Stimulated activated CD4-positive, alpha-beta T cell treated with anti-CD3 and anti-CD28 coated beads, Interleukin-2, amount 100 ng/mL, for 48 hours (primary cell): ENCODE measurements at regions not wholly inside any gene's neighbourhood (a gene's known extent, or its start where the extent isn't known, plus 50 kb on each side); places are given as distances from the start of the nearest gene placed in this dataset.

Experiments
- DNase-seq, 2 donors: peaks; one replicate each; pipeline ENCODE4 v3.0.0-alpha.2; 2020

DNA sequence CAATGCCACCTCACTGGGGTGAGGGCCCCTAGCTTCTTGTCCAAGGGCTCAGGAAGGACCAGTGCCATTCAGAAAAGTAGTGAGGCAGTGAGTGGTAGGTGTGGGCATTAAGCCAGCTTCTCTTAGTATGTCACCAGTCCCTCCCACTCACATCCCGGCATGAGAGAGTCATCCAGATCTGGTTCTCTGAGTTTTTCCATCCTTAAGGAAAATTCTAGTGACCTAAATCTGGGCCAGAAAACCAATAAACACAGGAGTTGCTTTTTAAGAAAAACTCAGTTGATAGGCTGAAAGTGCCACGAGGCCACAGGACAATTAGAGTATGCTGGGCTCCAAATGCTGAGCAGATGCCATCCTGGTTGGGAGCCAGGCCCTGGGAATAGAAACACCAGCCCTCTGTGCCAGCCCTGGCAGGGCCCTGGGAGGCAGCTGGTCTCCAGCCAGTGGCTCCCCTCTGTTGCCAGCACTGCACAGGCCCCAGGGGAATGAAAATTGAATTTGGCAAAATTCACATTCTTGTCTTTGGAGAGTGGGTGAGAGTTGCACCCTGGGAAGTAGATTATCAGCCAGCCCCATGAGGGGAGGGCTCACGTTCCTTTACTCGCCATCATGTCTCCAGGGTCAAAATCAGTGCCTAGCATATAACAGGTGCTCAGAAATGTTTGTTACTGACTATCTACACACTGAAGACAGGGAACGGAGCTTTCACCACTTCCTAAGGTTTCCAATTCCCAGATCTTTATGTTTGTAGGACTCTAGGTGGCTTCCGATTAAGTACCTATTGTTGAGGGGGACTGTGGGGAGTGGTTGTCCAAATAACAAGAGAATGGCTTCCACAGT, 52.8 kb downstream of the FAM43A start:
- DNase-seq: no peak

DNA sequence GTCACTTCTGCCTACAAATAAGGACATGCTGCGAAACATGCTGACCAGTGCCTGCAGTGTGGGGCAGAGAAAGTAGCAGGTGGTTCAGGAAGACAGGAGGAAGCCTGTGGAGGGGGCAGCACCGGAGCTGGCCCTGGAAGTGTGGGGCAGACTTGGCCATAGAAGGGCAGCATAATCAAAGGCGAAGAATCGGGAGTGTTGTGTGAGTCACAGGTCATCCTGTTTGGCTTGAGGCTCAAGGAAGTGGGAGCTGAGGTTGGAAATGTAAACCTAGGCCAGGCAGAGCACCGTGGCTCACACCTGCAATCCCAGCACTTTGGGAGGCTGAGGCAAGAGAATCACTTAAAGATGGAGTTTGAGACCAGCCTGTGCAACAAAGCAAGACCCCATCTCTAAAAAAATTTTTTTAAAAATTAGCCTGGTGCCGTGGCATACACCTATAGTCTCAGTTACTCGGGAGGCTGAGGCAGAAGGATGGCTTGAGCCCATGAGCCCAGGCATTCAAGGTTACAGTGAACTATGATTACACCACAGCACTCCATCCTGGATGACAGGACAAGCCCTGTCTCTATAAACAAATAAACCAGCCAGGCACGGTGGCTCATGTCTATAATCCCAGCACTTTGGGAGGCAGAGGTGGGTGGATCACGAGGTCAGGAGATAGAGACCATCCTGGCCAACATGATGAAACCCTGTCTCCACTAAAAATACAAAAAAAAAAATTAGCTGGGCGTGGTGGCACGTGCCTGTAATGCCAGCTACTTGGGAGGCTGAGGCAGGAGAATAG, 54.0 kb downstream of the FAM43A start:
- no peak for DNase-seq

DNA sequence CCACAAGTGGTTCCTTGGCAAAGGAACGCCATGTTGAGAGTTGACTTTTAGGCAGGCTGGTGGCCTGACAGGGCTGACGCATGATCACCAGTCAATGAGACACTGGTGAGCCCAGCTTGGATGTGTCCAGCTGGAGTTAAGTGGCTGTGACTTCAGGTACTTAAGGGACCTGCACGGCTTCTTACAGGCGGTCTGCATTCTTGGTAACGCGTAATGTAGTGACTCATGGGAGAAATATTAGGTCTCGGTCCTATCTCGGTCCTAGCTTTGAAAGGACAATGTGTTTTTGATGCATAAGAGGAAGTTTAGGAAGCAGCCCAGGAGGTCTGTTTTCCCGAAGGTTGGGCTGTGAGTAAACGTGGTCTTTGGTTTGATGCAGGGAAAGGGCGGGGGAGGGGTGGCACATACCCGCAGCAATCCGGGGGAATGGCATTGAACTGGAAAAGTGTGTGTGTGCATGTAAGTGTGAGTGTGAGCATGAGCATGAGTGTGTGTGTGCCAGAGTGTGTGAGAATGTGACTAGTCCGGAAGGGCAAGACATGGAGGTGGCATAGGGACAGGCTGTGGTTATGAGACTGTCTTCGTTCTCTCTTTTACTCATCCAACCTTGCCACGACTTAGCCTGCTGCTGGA, 55.3 kb downstream of the FAM43A start:
- DNase-seq: no peak

DNA sequence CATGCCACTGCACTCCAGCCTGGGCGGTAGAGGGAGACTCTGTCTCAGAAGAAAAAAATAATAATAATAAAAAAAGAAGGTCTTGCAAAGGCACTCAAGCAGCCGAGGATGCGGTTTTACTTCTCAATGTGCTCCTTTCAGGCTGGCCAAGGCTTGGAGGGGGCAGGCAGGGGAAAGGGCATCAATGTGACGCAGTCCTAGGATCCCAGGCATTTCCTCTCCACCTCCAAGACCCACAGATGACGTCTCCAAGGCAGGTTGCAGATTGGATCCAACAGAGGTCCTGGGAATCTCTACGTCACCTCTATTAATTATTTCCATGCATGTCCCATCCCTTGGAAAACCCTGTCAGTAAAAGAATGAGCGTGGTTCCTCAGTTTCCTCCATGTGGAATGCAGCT, 56.2 kb downstream of the FAM43A start:
- DNase-seq: no peak

DNA sequence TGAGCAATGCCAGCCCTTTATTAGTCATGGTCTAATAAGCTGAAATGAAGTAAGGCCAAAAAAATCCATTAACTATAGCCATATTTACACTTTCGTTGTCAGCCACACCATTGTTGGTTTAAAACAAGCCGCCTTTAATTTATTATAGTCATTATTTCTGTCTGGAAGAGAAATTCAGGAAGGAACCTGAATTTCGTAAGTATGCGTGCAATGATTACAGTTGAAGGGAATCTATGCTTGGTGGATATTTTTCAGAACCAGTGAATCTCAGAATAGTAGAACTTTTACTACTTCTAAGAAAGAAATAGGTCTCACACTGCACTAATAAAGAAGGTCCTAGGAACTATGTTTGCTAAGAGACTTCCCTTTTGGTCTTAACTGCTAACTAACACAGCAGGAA, 59.1 kb downstream of the FAM43A start:
- DNase-seq: no peak

DNA sequence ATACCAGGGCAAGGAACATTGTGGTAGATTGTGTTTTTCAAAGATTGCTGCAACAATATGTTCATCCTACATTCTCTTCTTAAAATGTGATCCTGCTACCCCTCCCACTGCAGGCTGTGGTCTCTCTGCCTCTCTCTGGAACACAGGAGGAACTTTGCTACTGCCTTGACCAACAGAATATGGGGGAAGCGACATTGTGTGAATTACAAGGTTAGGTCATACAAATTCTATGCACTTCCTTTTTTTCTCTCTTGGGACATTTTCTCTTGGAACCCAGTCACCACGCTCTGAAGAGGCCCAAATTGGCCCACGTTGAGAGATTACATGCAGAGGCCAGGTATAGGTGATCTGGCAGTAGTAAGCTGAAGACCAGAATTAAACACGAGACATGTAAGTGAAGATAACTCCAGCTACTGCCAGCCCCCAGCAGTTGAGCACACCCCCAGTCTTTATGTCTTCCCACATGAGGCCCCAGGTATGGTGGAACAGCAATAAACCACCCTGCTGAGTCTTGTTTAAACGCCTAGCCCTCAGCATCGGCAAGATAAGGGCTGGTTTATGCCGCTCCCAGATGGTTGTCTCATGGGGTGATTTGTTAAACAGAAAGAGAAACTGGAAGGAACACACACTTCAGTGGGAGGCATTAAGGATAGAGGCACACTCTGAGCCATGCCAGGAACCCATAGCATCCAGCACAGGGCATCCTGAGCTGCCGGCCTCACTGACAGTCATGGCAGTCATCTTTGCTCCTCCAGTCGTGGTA, 59.9 kb downstream of the FAM43A start:
- no peak for DNase-seq

DNA sequence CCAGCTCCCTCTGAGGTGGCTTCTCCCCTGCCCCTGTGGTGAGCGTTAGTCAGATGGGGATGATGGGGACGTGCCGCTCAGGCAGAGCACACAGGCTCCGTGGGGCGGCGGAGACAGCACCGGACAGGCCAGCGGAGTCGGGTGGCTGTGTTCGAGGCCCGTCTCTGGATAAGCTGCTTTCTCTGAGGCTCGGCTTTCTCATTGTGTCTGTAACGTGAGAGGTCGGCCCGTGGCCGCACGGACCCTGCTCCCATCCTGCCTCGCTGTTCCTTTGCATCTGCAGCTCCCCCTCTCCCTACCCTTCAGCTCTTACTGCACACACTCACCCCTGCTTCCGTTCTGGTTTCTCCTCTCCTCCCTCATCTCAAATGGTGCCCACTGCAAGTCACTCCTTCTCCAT, 62.5 kb downstream of the FAM43A start:
- DNase-seq: no peak

DNA sequence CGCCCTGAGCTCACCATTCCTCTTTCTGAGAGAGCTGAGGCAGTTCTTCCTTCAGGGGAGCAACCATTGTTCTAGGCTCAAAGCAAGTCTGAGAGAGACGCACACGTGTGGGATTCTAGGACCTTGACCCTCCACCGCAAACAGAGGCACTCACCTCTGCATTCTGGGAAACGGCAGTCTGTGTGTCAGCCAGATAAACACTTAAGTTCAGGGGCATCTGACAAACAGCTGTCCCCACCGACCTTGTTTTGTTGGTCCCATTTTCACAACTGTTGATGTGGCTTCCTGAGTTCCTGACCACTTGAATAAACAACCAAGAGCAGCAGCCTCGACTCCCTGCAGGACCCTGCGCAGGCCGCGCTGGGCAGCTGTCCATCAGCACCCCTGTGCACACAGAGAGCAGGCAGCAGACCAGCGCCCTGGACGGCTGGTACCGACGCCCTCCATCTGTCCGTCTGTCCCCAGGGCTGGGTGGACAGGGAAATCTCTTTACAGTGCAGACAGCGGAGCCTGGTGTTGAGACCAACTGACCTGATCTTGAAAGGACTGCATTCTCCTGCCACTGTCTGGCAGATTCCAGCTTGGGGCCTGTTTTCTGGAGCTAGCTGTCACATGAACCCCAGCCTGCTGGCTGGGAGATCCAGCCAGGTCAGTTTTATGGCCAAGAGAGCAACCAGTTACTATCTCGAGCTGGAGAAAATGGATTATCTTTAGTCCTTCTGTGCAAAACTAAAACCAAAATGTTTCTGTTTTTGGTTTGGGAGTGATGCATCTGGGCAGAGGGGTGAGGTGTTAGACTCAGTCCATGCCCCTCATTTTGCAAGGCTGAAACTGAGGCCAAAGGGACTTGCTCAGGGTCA, 64.2 kb downstream of the FAM43A start:
- no peak for DNase-seq

DNA sequence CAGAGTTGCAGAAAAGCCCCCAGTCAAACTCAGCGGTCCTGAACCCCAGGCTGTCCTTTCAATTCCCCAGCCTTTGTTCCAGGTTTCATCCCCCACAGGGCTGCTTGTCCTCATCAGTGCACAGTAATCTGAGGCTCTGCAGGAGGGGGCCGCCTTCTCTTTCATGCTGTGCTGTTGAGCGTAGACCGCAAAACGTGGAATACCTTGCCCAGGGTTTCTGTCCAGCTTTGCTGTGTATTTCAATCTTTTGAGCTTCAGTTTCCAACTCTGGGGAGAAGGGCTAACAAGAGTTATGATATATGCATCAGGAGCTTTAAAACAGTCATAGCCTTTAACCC, 64.8 kb downstream of the FAM43A start:
- no peak for DNase-seq

DNA sequence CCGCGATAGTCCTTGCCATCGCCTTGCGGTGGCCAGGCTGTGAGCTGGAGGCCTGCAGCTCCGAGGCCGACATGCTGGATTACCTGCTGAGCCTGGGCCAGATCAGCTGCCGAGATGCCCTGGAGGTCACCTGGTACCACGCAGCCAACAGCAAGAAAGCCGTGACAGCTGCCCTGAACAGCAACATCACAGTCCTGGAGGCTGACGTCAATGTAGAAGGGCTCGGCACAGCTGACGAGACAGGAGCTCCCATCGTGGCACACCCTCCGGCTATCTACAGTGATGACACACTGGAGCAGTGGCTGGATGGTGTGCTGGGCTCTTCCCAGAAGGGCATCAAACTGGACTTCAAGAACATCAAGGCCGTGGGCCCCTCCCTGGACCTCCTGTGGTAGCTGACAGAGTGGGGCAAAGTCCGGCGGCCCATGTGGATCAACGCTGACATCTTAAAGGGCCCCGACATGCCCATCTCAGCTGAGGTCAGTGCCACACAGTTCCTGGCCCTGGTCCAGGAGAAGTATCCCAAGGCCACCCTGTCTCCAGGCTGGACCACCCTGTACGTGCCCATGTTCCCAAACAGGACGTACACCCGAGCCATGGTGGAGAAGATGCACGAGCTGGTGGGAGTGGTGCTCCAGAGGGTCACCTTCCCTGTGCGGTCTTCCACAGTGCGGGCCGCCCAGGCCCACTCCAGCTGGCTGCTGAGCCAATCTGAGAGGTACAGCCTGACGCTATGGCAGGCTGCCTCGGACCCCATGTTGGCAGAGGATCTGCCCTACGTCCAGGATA, 70.2 kb downstream of the FAM43A start:
- DNase-seq: no peak

DNA sequence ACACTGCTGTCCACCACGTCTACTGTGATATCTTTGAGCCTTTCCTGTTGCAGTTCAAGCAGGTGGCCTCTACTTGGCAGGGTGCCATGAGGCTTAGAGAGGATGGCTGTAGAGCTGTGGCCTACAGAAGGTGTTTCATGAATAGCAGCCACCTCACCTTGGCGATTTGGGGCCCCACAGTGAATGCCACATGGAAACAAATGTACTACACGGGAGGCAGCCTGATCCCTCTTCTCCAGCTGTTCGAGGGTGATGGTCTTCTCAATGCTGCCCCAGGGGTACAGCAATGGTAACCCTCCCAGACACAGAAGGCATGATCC, 70.7 kb downstream of the FAM43A start:
- DNase-seq: no peak

DNA sequence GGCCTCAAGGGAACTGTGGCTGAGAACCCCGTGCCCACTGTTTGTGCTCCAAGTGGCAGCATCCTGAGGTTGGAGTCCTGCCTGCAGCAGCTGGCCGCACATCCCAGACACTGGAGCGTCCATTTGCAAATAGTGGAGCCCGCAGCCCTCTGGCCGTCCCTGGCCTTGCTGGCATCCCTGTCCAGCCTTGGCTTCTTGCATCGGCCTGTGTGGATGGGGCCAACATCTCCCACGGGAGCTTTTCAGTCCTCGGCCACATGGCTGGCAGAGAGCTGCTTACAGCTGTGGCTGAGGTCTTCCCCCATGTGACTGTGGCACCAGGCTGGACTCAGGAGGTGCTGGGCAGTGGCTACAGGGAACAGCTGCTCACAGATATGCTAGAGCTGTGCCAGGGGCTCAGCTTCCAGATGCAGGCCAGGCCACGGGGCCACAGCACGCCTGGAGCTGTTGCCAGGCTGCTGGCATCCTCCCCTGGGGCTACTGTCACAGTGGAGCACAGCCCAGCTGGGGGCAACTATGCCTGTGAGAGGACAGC, 71.2 kb downstream of the FAM43A start:
- no peak for DNase-seq

DNA sequence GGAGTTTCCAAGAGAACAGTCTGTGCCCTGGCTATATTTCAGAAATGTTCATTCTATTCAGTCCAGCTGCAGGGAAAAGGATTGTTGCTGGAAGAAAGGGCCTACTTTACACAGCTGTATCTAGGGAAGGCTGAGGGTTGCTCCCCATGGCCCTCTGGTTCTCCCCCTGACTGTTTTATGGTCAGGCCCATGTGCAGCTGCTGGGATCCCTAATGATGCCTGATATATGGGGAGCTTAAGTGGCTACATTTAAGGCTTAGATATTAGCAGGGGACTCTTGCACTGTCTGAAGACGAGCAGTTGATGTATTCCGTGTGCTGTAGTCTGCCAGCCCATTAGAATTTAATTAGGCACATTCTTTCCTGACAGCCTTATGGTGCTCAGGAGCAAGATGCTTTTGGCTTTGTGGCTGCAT, 72.0 kb downstream of the FAM43A start:
- no peak for DNase-seq

DNA sequence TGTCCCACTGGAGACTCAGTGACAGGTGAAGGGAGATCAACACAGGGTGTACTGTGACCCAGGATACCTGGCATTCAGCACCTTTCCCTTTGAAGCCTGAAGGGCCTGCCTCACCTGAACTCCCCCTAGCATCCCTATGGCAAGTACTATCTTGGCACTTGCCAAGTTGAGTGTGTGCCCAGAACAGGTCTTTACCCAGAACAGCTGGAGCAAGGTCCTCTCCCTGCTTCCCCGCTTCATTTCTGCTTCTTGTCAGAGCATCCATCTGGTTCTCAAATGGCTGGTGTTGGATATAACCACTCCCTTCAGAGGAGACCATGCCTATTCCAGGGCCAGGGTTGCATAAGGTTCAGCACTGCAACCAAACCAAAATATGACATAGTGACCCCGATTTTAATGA, 73.0 kb downstream of the FAM43A start:
- DNase-seq: no peak

DNA sequence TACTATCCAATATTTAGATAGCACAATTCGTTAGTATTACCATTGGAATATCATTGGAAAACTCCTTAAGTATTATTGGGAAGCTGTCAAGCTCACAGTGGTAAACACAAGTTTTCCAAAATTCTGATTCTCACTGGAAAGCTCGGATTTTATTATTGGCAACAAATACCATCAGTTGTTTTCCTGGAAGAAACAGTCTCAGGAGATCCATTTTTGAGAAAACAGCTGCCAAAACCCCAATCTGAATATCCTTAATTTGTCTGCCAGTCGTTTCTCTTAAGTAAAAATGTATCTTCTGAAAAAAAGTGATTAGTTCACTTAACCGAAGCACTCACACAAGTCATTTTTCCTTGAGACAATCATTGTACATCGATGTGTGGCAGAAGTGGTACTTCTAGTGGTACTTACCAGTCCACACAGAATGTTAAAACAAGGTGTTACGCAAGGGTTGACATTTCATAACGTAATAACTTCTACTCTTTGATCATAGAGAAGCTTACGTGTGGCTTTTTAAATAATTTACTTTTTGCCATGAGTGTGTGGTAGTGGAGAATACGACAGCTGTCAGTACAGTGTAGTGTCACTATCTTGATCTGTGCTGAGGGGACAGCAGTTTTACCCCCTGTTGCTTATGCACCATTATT, 74.9 kb downstream of the FAM43A start:
- no peak for DNase-seq

DNA sequence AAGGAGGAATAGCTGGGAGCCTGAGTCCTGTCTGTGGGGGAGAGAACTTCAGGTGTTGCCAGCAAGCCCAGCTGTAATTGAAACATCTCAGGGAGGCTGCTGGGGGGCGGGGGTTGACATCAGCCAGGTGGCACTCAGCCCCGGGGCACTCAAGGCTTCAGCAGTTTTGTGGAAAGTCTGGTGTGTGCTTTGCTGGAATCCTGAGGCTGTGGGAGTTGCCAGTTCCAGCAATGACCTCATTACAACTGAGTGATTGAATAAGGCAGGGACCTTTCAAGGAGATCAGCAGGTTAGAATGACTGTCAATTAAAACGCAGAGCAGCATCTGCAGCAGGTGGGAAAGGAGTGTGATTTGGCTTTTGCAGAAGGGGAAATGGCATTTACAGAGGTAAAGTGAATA, 75.7 kb downstream of the FAM43A start:
- no peak for DNase-seq

DNA sequence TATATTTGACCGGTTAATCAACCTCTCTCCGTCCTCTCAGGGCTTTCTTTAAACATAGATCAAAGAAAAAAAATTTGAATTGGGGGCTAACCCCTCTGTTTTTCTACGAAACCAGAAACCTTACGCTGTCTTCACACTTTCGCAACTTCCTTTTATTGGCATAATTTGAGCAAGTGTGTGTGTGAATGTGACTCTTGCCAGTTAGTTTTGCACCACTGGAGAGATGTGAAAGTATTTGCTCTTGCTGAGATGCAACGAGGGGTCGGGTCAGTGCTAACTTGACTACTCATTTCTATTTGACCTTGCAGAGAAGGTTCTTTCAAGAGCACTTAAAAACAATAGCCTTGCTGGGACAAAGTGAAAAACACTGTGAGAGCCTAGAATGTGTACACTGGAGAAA, 81.2 kb downstream of the FAM43A start:
- DNase-seq: no peak

DNA sequence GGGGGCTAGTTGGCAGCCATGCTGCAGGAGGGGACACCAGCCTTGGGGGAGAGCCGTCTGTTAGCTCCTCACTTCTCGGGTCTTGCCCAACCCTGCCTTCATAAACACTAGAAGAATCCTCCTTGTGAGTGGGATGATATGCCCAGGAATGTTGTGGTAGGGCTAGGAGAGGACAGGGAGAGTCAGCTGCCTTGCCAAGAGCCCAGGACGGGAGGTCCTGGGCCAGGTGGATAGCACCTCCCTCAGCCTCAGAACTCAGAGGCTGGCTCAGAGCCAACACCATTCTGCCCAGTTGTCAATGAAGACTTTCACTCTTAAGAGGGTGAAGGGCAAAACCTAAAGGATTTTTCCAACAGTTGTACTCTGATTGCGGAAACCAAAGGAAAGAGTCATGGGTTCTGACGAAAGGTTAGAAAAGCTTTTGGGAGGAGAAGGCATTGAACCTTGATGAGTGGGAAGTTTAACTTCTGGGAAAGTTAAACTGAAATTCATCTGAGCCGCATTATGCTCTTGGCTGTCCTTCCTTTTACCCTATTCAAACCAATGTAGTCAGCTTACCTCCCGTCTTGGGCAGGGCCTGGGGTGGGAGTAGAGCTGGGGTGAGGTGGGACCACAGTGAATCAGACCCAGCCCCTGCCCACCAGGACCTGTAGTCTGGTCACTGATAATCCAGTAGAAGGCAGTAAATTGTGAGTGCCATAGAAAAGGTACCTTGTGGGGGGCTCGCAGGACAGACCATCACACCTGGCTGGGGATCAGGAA, 81.9 kb downstream of the FAM43A start:
- DNase-seq: no peak

DNA sequence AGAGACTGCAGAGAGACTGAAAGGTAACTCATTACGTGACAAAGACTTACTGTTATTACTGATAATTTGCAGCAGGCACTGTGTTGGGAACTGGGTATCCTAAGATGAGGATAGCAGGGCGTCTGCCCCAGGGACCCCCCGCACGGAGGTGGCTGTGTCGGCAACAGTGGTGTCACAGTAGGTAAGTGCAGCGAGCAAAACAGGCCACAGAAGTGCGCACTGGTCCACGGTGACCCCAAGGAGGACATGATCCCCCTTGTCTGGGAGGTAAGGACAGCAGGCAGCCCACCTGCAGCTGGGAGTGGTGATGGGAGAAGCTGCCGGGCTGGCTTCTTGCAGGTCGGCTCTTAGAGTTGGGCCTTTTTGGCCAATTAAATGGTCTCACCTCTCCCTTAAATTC, 82.9 kb downstream of the FAM43A start:
- DNase-seq: no peak
